Endothelial cell (in vitro differentiated cells): ENCODE measurements at regions not wholly inside any gene's neighbourhood (a gene's known extent, or its start where the extent isn't known, plus 50 kb on each side); places are given as distances from the start of the nearest gene placed in this dataset.

ENCODE experiments used
- DNase-seq: peaks from one replicate; pipeline ENCODE4 v3.0.0; 2021; ENCODE audit warnings: low spot score
- H3K27ac Mint-ChIP-seq: one replicate; pipeline ENCODE4 v1.8.0; 2021; ENCODE audit warnings: mixed read lengths, inconsistent platforms; ENCODE audit not compliant: unreplicated experiment
- H3K27me3 Mint-ChIP-seq: one replicate; pipeline ENCODE4 v1.8.0; 2021; ENCODE audit warnings: mild to moderate bottlenecking, moderate library complexity, mixed read lengths, inconsistent platforms; ENCODE audit not compliant: unreplicated experiment
- H3K36me3 Mint-ChIP-seq: one replicate; pipeline ENCODE4 v1.8.0; 2021; ENCODE audit warnings: mild to moderate bottlenecking, low read depth, mixed read lengths, inconsistent platforms; ENCODE audit not compliant: unreplicated experiment
- H3K4me1 Mint-ChIP-seq: one replicate; pipeline ENCODE4 v1.8.0; 2021; ENCODE audit warnings: mild to moderate bottlenecking, mixed read lengths, inconsistent platforms; ENCODE audit not compliant: unreplicated experiment
- H3K4me3 Mint-ChIP-seq: one replicate; pipeline ENCODE4 v1.8.0; 2021; ENCODE audit warnings: mild to moderate bottlenecking, mixed read lengths, inconsistent platforms; ENCODE audit not compliant: unreplicated experiment
- H3K9me3 Mint-ChIP-seq: one replicate; pipeline ENCODE4 v1.8.0; 2021; ENCODE audit warnings: mixed read lengths, inconsistent platforms; ENCODE audit not compliant: unreplicated experiment
- CTCF ChIP-seq: fragments of 200-600 bp; sonication (generic); IDR thresholded peaks from one replicate; pipeline ENCODE4 v1.5.0; 2021; ENCODE audit warnings: antibody characterized with exemption; ENCODE audit not compliant: unreplicated experiment

GRCh38 chr14:28867571-28867970 lies 101.0 kb downstream of the FOXG1 start:
- Mint-ChIP-seq H3K9me3 (no peaks in the 10 kb centered on the region), H3K36me3 (no peaks in the 10 kb centered on the region), H3K4me1 (no peaks in the 10 kb centered on the region), H3K27ac (no peak overlapping the region), H3K4me3 (no peak overlapping the region), H3K27me3 (peaks cover 1% of the 10 kb centered on the region)
- no peak for TF ChIP-seq CTCF
- DNase-seq = no peak

- Mint-ChIP-seq H3K4me3 (no peak overlapping the region), H3K36me3 (no peaks in the 10 kb centered on the region), H3K4me1 (no peaks in the 10 kb centered on the region), H3K27me3 (peaks cover 1% of the 10 kb centered on the region), H3K27ac (no peak overlapping the region), H3K9me3 (no peaks in the 10 kb centered on the region)
- no peak for DNase-seq
- no peak for TF ChIP-seq CTCF
Measured at GRCh38 chr14:28870033-28870564, 103.5 kb downstream of the FOXG1 start.

GRCh38 chr14:28875934-28876571 lies 109.5 kb downstream of the FOXG1 start:
- no peaks in the 10 kb centered on the region for H3K9me3 Mint-ChIP-seq
- H3K27me3 Mint-ChIP-seq = no peaks in the 10 kb centered on the region
- H3K27ac Mint-ChIP-seq = no peak overlapping the region
- no peak for DNase-seq
- H3K4me1 Mint-ChIP-seq = no peaks in the 10 kb centered on the region
- H3K4me3 Mint-ChIP-seq = no peak overlapping the region
- no peaks in the 10 kb centered on the region for H3K36me3 Mint-ChIP-seq
- no peak for TF ChIP-seq CTCF

GRCh38 chr14:28876572-28876945 lies 110.0 kb downstream of the FOXG1 start:
- TF ChIP-seq CTCF = no peak
- Mint-ChIP-seq H3K27ac (no peak overlapping the region), H3K9me3 (no peaks in the 10 kb centered on the region), H3K4me1 (no peaks in the 10 kb centered on the region), H3K36me3 (no peaks in the 10 kb centered on the region), H3K27me3 (no peaks in the 10 kb centered on the region), H3K4me3 (no peak overlapping the region)
- no peak for DNase-seq

GRCh38 chr14:28877923-28878322 lies 111.3 kb downstream of the FOXG1 start:
- DNase-seq = no peak
- Mint-ChIP-seq H3K9me3 (no peaks in the 10 kb centered on the region), H3K4me1 (no peaks in the 10 kb centered on the region), H3K4me3 (no peak overlapping the region), H3K27me3 (no peaks in the 10 kb centered on the region), H3K36me3 (no peaks in the 10 kb centered on the region), H3K27ac (no peak overlapping the region)
- TF ChIP-seq CTCF = no peak
